ENCODE measurements at regions not wholly inside any gene's neighbourhood (a gene's known extent, or its start where the extent isn't known, plus 50 kb on each side); places are given as distances from the start of the nearest gene placed in this dataset.
A peak's percentile ranks its signal among the peaks of the same experiment; 100 is the strongest.
"Not testable (repeated sequence)": the region's sequence is repeated elsewhere in the genome, so short reads cannot be mapped to it uniquely, and the experiment has no call there.

GRCh38 chr7:119931230-119931824 is 341.6 kb upstream of the KCND2 start:
- peak; percentile 56 for DNase-seq (ENCODE audit: low read depth, low spot score)

- DNase-seq (ENCODE audit: low read depth, low spot score) = peak; percentile 45
Measured at GRCh38 chr7:119935418-119936025, 337.5 kb upstream of the KCND2 start.

- DNase-seq (ENCODE audit: low read depth, low spot score) = no peak
Measured at GRCh38 chr7:119936836-119937235, 336.1 kb upstream of the KCND2 start.

- DNase-seq (ENCODE audit: low read depth, low spot score) = no peak
Measured at GRCh38 chr7:119937745-119938144, 335.2 kb upstream of the KCND2 start.

- DNase-seq (ENCODE audit: low read depth, low spot score) = no peak
Measured at GRCh38 chr7:119943942-119944600, 328.9 kb upstream of the KCND2 start.

- DNase-seq (ENCODE audit: low read depth, low spot score) = no peak
Measured at GRCh38 chr7:119944601-119944972, 328.4 kb upstream of the KCND2 start.

- no peak for DNase-seq (ENCODE audit: low read depth, low spot score)
Measured at GRCh38 chr7:119945822-119946221, 327.2 kb upstream of the KCND2 start.

GRCh38 chr7:119949053-119949452 is 323.9 kb upstream of the KCND2 start:
- no peak for DNase-seq (ENCODE audit: low read depth, low spot score)

- not testable (repeated sequence) for DNase-seq (ENCODE audit: low read depth, low spot score)
Measured at GRCh38 chr7:119950390-119951041, 322.5 kb upstream of the KCND2 start.

GRCh38 chr7:119951614-119952013 is 321.4 kb upstream of the KCND2 start:
- DNase-seq (ENCODE audit: low read depth, low spot score) = not testable (repeated sequence)

- no peak for DNase-seq (ENCODE audit: low read depth, low spot score)
Measured at GRCh38 chr7:119957335-119957734, 315.6 kb upstream of the KCND2 start.

GRCh38 chr7:119959811-119960210 is 313.2 kb upstream of the KCND2 start:
- DNase-seq (ENCODE audit: low read depth, low spot score) = peak; percentile 19

- DNase-seq (ENCODE audit: low read depth, low spot score) = no peak
Measured at GRCh38 chr7:119963654-119964053, 309.3 kb upstream of the KCND2 start.

GRCh38 chr7:119964065-119964464 is 308.9 kb upstream of the KCND2 start:
- DNase-seq (ENCODE audit: low read depth, low spot score) = no peak

- DNase-seq (ENCODE audit: low read depth, low spot score) = peak; percentile 35
Measured at GRCh38 chr7:119964788-119965542, 308.0 kb upstream of the KCND2 start.

GRCh38 chr7:119967221-119967620 is 305.8 kb upstream of the KCND2 start:
- no peak for DNase-seq (ENCODE audit: low read depth, low spot score)

- not testable (repeated sequence) for DNase-seq (ENCODE audit: low read depth, low spot score)
Measured at GRCh38 chr7:119968411-119968810, 304.6 kb upstream of the KCND2 start.

GRCh38 chr7:119969054-119969453 is 303.9 kb upstream of the KCND2 start:
- DNase-seq (ENCODE audit: low read depth, low spot score) = no peak

- DNase-seq (ENCODE audit: low read depth, low spot score) = no peak
Measured at GRCh38 chr7:119969763-119970162, 303.2 kb upstream of the KCND2 start.

- DNase-seq (ENCODE audit: low read depth, low spot score) = no peak
Measured at GRCh38 chr7:119974972-119975371, 298.0 kb upstream of the KCND2 start.

GRCh38 chr7:119982884-119983283 is 290.1 kb upstream of the KCND2 start:
- DNase-seq (ENCODE audit: low read depth, low spot score) = no peak

GRCh38 chr7:119983468-119983867 is 289.5 kb upstream of the KCND2 start:
- DNase-seq (ENCODE audit: low read depth, low spot score) = no peak

Measured in astrocyte of the hippocampus (primary cell).